Cortex of kidney (tissue), 1 donor: ENCODE measurements at regions not wholly inside any gene's neighbourhood (a gene's known extent, or its start where the extent isn't known, plus 50 kb on each side); places are given as distances from the start of the nearest gene placed in this dataset.

Source experiments
- DNase-seq: peaks from one replicate; lab custom pipeline; 2025; lab: John Stamatoyannopoulos, UW

DNA sequence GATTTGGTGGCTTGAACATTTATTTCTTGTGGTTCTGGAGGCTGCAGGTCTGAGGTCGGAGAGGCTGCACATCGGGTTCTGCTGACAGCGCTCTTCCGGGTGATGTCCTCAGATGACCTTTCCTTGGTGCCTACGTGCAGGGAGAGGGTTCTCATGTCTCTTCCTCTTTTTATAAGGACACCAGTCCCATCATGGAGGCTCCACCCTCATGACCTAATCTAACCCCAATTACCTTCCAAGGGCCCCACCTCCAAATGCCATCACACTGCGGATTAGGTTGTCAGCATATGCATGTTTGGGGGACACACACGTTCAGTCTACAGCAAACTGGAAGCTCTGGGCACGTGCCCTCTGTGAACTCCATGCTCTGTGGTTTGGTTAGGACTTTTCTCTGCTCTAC lies 338.6 kb downstream of the FGF9 start:
- DNase-seq = no peak

- DNase-seq = no peak
Measured at GRCh38 chr13:22009937-22010336, 339.1 kb downstream of the FGF9 start.

GRCh38 chr13:22012686-22013085 lies 341.8 kb downstream of the FGF9 start:
- no peak for DNase-seq

DNA sequence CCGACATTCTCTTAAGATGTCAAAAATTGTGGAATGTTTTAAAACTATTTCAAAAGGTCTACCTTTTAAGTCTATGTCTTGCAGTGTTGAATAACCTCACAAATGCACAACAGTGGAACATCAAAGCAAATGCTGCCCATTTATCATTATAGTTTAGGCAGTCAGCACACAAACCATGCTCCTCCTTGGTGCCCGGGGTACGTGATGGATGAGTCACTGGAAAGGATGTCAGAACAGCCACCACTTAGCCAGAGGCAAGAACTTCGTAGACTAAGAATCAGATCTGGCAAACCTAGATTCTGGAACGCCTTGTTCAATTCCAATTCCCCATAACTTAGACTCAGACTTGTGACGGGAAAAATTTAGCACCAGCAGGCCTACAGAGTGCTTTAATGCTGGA lies 343.6 kb downstream of the FGF9 start:
- no peak for DNase-seq

- no peak for DNase-seq
Measured at GRCh38 chr13:22017226-22017625, 346.4 kb downstream of the FGF9 start.

GRCh38 chr13:22018076-22018835 lies 347.4 kb downstream of the FGF9 start:
- no peak for DNase-seq

GRCh38 chr13:22018836-22019210 lies 347.9 kb downstream of the FGF9 start:
- no peak for DNase-seq

DNA sequence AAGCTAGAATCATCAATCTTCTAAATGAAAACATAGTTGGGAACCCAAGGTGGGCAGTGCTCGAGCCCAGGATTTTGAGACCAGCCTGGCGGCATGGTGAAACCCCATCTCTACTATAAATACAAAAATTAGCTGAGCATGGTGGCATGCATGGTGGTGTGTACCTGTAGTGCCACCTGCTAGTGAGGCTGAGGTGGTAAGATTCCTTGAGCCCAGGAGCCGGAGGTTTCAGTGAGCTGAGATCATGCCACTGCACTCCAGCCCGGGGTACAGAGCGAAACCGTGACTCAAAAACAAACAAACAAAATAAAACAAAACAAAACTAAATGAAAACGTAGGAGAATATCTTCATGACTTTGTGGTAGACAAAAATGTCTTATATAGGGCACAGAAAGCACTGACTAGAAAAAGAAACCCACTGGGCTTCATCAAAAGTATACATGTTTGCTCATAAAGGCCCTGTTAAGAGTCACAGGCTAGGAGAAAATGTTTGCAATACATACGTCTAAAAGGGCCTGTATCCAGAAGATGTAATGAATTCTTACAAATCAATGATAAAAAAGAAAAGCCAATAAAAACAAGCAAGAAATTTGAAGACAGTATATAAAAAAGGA lies 353.6 kb downstream of the FGF9 start:
- DNase-seq = no peak

- DNase-seq = no peak
Measured at GRCh38 chr13:22027566-22027965, 356.7 kb downstream of the FGF9 start.

DNA sequence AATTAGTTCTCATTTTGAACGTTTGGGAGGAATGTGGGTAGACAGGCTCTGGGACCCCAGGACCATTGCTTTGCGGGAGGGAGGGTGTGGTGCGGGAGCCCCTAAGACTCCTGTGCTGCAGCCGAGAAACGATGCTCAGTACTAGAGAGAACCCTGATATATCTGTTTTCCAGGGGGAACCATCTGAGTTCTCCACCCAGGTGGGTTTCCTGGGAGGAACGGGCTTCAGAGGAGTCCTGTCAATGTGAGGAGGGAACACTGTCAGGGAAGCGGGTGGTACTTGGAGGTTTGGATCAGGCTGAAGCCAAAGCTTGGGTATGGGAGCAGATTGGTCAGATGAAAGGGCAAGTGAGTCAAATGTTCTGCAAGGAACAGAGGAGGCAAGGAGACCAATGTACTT lies 358.0 kb downstream of the FGF9 start:
- no peak for DNase-seq

DNA sequence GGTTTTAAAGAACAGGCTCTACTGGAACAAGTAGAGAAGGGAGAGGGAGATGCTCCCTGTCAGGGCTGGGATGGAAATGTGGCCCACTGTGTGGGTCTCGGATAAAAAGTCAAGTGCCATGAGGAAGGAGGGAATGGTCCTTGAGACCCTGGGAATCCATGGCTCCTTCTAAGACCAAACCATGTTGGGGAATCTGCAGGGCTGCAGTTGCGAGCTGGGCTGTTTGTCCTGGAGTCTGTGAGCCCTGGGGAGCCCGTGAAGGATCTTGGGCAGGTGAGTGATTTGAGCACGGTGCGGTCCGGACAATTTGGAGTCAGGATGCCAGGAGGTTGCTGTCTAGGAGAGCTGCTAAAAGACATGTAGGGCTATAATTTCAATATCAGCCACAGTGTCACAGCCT lies 359.4 kb downstream of the FGF9 start:
- DNase-seq = no peak

GRCh38 chr13:22031702-22032286 lies 360.9 kb downstream of the FGF9 start:
- DNase-seq = no peak

GRCh38 chr13:22032905-22033304 lies 362.0 kb downstream of the FGF9 start:
- no peak for DNase-seq

DNA sequence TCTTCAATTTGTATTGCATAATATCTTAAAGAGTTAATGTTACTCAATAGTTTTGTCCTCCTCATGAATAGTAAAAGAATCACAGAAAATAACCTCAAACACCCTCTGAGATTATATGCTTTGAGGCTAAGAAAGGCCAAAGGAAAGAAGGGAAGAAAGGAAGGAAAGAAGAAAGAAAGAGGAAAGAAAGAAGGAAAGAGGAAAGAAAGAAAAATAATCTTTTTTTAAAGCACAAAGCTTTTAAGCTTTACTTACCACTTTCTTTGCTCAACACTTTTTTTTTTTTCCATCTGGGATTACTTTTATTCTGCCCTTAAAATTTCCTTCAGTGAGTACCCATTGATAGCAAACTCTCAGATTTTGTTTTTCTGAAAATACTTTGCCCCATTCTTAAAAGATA lies 369.1 kb downstream of the FGF9 start:
- no peak for DNase-seq

DNA sequence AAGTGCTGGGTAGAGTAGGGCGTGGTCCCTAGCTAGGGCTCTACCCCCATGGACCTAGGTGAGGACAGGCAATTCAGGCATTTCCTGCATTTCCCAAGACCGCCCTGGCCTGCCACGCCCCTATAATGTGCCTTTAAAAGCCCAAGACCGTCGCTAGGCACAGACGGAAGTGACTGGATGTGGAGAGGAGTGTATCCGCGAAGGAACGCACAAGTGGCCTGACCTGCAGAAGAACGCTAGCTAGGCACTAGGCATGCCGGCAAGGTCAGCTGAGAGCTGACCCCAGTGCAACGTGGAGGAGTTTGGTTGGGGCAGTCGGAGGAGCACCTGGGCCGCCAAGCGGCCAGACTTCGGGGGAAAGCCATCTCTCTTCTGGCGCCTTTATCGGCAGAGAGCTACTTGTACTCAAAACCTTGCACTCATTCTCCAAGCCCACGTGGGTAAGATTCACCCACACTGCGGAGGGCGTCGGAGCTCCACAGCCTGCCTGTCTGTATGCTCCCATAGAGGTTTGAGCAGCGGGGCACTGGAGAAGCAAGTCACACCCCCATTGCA lies 370.0 kb downstream of the FGF9 start:
- no peak for DNase-seq

DNA sequence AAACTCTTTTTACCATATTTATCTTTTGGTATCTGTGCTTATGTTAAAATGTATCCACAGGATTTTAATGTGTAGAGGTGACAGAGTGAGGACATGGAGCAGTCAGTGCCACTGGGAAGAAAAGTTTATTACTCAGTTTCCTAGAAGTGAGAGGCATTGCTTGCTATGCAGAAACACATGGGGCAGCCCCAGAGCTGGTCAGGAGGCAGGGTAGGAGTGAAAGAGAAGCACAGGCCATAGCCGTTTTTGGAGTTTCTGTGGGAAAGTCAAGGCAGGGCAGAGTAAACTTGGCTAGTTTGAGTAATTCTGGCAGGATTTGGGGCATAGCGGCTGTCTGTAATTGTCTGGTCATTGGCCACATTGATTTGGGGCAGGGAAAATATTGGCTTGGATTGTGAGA lies 370.9 kb downstream of the FGF9 start:
- no peak for DNase-seq

GRCh38 chr13:22047082-22047784 lies 376.4 kb downstream of the FGF9 start:
- no peak for DNase-seq

DNA sequence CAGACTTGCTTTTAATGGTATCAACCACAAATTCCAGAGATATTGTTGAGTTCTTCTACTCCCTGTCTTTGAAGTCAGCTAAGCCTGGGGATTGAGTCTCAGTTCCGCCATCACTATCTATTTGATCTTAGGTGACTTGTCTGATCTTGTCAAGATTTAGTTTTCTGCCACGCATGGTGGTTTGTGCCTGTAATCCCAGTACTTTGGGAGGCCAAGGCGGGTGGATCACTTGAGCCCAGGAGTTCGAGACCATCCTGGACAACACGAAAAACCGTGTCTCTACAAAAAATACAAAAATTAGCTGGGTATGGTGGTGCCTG lies 376.9 kb downstream of the FGF9 start:
- DNase-seq = no peak

GRCh38 chr13:22049384-22049783 lies 378.5 kb downstream of the FGF9 start:
- DNase-seq = no peak

GRCh38 chr13:22050951-22051563 lies 380.2 kb downstream of the FGF9 start:
- DNase-seq = no peak

DNA sequence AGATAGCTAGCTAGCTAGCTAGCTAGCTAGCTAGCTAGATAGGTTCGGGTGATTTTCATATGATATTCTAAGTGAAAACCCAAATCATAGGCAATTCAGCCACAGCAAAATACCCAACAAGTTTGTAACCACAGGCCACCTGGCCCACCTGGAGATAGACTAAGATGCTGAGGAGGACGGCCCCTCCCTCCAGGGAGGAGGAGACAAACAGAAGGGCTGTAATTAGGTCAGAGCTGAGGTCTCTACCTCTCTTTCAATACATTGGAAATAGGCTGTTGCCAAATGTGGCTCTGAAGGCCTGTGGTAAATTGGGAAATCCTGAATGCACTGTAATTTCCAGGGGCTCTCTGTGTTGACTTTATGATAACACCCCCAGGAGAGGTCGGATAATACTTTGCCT lies 382.2 kb downstream of the FGF9 start:
- no peak for DNase-seq

- DNase-seq = no peak
Measured at GRCh38 chr13:22055259-22055658, 384.4 kb downstream of the FGF9 start.
